ENCODE measurements at regions not wholly inside any gene's neighbourhood (a gene's known extent, or its start where the extent isn't known, plus 50 kb on each side); places are given as distances from the start of the nearest gene placed in this dataset.

- H3K36me3 ChIP-seq: no peaks in the 10 kb centered on the region
- TF ChIP-seq CTCF (IDR thresholded peaks at IDR 0.05): no peak
- no peak overlapping the region for H3K9ac ChIP-seq (ENCODE audit: low read depth in 2 of 2, low read length in 2 of 2)
- no peak for DNase-seq
- no peaks in the 10 kb centered on the region for H3K9me3 ChIP-seq
- no peaks in the 10 kb centered on the region for H3K4me1 ChIP-seq
- no peak overlapping the region for H3K27ac ChIP-seq
- intact Hi-C loops (cut with DNase I): no loop called here
- H3K4me3 ChIP-seq: no peak overlapping the region
- no peaks in the 10 kb centered on the region for H3K27me3 ChIP-seq
Observed at GRCh38 chr5:60445921-60446320, 254.0 kb downstream of the DEPDC1B start.

DNA sequence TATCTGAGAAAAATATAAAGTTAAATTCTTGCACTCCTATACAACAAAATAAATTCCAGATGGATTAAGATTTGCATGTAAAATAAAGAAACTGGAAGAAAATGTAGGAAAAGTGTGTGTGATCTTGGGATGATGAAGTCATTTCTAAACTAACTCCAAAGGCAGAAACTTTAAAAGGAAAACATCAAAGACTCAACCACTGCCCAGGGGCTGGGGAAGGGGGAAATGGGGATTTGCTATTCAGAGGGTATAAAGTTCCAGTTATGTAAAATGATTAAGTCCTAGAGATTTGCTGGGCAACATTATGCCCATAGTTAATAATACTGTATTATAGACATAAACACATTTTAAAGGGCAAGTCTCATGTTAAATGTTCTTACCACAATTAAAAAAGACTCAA is 254.5 kb downstream of the DEPDC1B start:
- H3K4me3 ChIP-seq: no peak overlapping the region
- DNase-seq: no peak
- no peaks in the 10 kb centered on the region for H3K9me3 ChIP-seq
- H3K4me1 ChIP-seq: no peaks in the 10 kb centered on the region
- no peak overlapping the region for H3K27ac ChIP-seq
- no peaks in the 10 kb centered on the region for H3K27me3 ChIP-seq
- no peak overlapping the region for H3K9ac ChIP-seq (ENCODE audit: low read depth in 2 of 2, low read length in 2 of 2)
- no peak for TF ChIP-seq CTCF (IDR thresholded peaks at IDR 0.05)
- no peaks in the 10 kb centered on the region for H3K36me3 ChIP-seq
- intact Hi-C loops (cut with DNase I): no loop called here

GRCh38 chr5:60444661-60445360 is 255.2 kb downstream of the DEPDC1B start:
- H3K36me3 ChIP-seq: no peaks in the 10 kb centered on the region
- H3K4me3 ChIP-seq: no peak overlapping the region
- H3K27me3 ChIP-seq: no peaks in the 10 kb centered on the region
- no peak overlapping the region for H3K9ac ChIP-seq (ENCODE audit: low read depth in 2 of 2, low read length in 2 of 2)
- no peaks in the 10 kb centered on the region for H3K9me3 ChIP-seq
- DNase-seq: no peak
- no peaks in the 10 kb centered on the region for H3K4me1 ChIP-seq
- no peak overlapping the region for H3K27ac ChIP-seq
- intact Hi-C loops (cut with DNase I): no loop called here
- TF ChIP-seq CTCF (IDR thresholded peaks at IDR 0.05): no peak

- Histone ChIP-seq H3K27ac (no peak overlapping the region), H3K9ac (ENCODE audit: low read depth in 2 of 2, low read length in 2 of 2) (no peak overlapping the region), H3K36me3 (no peaks in the 10 kb centered on the region), H3K4me1 (no peaks in the 10 kb centered on the region), H3K27me3 (no peaks in the 10 kb centered on the region), H3K4me3 (no peak overlapping the region), H3K9me3 (no peaks in the 10 kb centered on the region)
- DNase-seq: no peak
- TF ChIP-seq CTCF (IDR thresholded peaks at IDR 0.05): no peak
- intact Hi-C loops (cut with DNase I): no loop called here
Observed at GRCh38 chr5:60439552-60439951, 260.4 kb downstream of the DEPDC1B start.

DNA sequence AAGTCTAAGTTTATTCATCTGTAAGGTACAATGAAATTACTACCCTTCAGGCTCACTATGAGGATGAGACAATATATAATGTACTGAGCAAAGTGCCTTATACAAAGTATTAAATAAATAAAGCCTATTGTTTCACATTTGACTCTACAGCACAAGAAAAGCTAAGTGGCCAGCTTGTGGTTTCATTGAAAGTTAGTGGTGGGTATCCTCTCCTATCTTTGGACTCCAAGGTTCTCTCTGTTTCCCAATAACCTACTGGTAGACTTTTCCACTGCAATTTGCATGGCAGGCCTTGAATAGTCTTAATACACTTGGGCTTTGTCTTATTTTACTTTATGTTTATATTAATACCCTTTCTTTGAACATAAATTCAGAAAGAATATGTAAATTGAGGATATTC is 262.7 kb downstream of the DEPDC1B start:
- no peaks in the 10 kb centered on the region for H3K4me1 ChIP-seq
- H3K36me3 ChIP-seq: no peaks in the 10 kb centered on the region
- intact Hi-C loops (cut with DNase I): no loop called here
- TF ChIP-seq CTCF (IDR thresholded peaks at IDR 0.05): no peak
- H3K4me3 ChIP-seq: no peak overlapping the region
- no peak overlapping the region for H3K27ac ChIP-seq
- DNase-seq: no peak
- no peaks in the 10 kb centered on the region for H3K9me3 ChIP-seq
- no peak overlapping the region for H3K9ac ChIP-seq (ENCODE audit: low read depth in 2 of 2, low read length in 2 of 2)
- H3K27me3 ChIP-seq: no peaks in the 10 kb centered on the region

Data from colonic mucosa (tissue), 4 donors.